ENCODE measurements at regions not wholly inside any gene's neighbourhood (a gene's known extent, or its start where the extent isn't known, plus 50 kb on each side); places are given as distances from the start of the nearest gene placed in this dataset.

- H3K4me3 ChIP-seq (ENCODE audit: control extremely low read depth in 1 of 5, extremely low read depth in 1 of 5, insufficient read depth in 1 of 5, low read depth in 2 of 5, low read length in 4 of 5), result no peak overlapping the region
- intact Hi-C loops (cut with micrococcal nuclease), result loop anchor here (10.0 kb wide), 1 partner anchor 186 kb away; no protein-coding TSS in a partner anchor
- TF ChIP-seq, protein P1, sequence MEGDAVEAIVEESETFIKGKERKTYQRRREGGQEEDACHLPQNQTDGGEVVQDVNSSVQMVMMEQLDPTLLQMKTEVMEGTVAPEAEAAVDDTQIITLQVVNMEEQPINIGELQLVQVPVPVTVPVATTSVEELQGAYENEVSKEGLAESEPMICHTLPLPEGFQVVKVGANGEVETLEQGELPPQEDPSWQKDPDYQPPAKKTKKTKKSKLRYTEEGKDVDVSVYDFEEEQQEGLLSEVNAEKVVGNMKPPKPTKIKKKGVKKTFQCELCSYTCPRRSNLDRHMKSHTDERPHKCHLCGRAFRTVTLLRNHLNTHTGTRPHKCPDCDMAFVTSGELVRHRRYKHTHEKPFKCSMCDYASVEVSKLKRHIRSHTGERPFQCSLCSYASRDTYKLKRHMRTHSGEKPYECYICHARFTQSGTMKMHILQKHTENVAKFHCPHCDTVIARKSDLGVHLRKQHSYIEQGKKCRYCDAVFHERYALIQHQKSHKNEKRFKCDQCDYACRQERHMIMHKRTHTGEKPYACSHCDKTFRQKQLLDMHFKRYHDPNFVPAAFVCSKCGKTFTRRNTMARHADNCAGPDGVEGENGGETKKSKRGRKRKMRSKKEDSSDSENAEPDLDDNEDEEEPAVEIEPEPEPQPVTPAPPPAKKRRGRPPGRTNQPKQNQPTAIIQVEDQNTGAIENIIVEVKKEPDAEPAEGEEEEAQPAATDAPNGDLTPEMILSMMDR (IDR thresholded peaks at IDR 0.05), result no peak
- no peak for TF ChIP-seq EZH2 (IDR thresholded peaks at IDR 0.05; ENCODE audit: borderline replicate concordance, insufficient read depth, low read depth, low read length, poor library complexity, severe bottlenecking)
- no peak overlapping the region for H3K4me3 Mint-ChIP-seq
- H2AFZ ChIP-seq (ENCODE audit: insufficient read depth, low read depth, low read length, poor library complexity, severe bottlenecking), result no peak overlapping the region
- 91% methylated on average over 9 of the region's 11 CpGs for WGBS (ENCODE audit: insufficient coverage)
- no peak for ATAC-seq (ENCODE audit: low read depth)
- no peaks in the 10 kb centered on the region for H3K9me3 Mint-ChIP-seq (ENCODE audit: insufficient read depth)
- H3K79me2 ChIP-seq (ENCODE audit: control insufficient read depth, insufficient read depth, low read length), result no peaks in the 10 kb centered on the region
- H3K27me3 Mint-ChIP-seq, result no peaks in the 10 kb centered on the region
- no peak overlapping the region for H3K27ac ChIP-seq (ENCODE audit: low read length in 2 of 2)
- no peaks in the 10 kb centered on the region for H4K20me1 ChIP-seq (ENCODE audit: control insufficient read depth, insufficient read depth, low read length, poor library complexity, severe bottlenecking)
- no peak for DNase-seq
- no peaks in the 10 kb centered on the region for H3K27me3 ChIP-seq (replicated peaks in 1 of 4; ENCODE audit: control extremely low read depth in 1 of 4, control insufficient read depth in 3 of 4, insufficient read depth in 4 of 4, low read length in 3 of 4)
- ChIA-PET POLR2A (no interaction called here), CTCF (interaction anchor here (1.5 to 9.5 kb wide), 5 partner anchors 12 to 602 kb away, joined by 3 to 286 read pairs (median 25); no protein-coding TSS in a partner anchor)
- no peaks in the 10 kb centered on the region for H3K36me3 ChIP-seq (replicated peaks in 1 of 2; ENCODE audit: control extremely low read depth in 1 of 2, control insufficient read depth in 1 of 2, extremely low read depth in 1 of 2, insufficient read depth in 2 of 2, low read length in 1 of 2)
- H3K9me3 ChIP-seq (ENCODE audit: control extremely low read depth in 1 of 3, control insufficient read depth in 2 of 3, insufficient read depth in 1 of 3, low read length in 2 of 3), result peaks cover 0 to 3% (median 0%) of the 10 kb centered on the region in 3 donors
- H3K27ac Mint-ChIP-seq, result no peak overlapping the region
- no peak overlapping the region for H3K9ac ChIP-seq (ENCODE audit: low read length)
- H3K4me1 ChIP-seq (ENCODE audit: control insufficient read depth in 2 of 2, insufficient read depth in 2 of 2, low read length in 2 of 2), result peaks cover 6 to 19% of the 10 kb centered on the region in 2 donors
- peaks cover 24% of the 10 kb centered on the region for H3K4me1 Mint-ChIP-seq
- no peak overlapping the region for H3K4me2 ChIP-seq (replicated peaks; ENCODE audit: low read depth, low read length, poor library complexity, severe bottlenecking)
Measured at GRCh38 chr13:30110301-30111070, 196.9 kb downstream of the KATNAL1 start.

GRCh38 chr13:30109471-30110135, 197.7 kb downstream of the KATNAL1 start:
- no CpG with 5 or more reads among the region's 8 CpGs for WGBS (ENCODE audit: insufficient coverage)
- H2AFZ ChIP-seq (ENCODE audit: insufficient read depth, low read depth, low read length, poor library complexity, severe bottlenecking), result no peak overlapping the region
- H3K4me2 ChIP-seq (replicated peaks; ENCODE audit: low read depth, low read length, poor library complexity, severe bottlenecking), result no peak overlapping the region
- ChIA-PET CTCF (interaction anchor here (1.4 to 9.5 kb wide), 5 partner anchors 13 to 601 kb away, joined by 3 to 286 read pairs (median 25); no protein-coding TSS in a partner anchor), POLR2A (no interaction called here)
- no peak overlapping the region for H3K4me3 ChIP-seq (ENCODE audit: control extremely low read depth in 1 of 5, extremely low read depth in 1 of 5, insufficient read depth in 1 of 5, low read depth in 2 of 5, low read length in 4 of 5)
- peaks cover 3 to 15% of the 10 kb centered on the region in 2 donors for H3K4me1 ChIP-seq (ENCODE audit: control insufficient read depth in 2 of 2, insufficient read depth in 2 of 2, low read length in 2 of 2)
- no peaks in the 10 kb centered on the region for H3K9me3 Mint-ChIP-seq (ENCODE audit: insufficient read depth)
- no peaks in the 10 kb centered on the region for H3K36me3 ChIP-seq (replicated peaks in 1 of 2; ENCODE audit: control extremely low read depth in 1 of 2, control insufficient read depth in 1 of 2, extremely low read depth in 1 of 2, insufficient read depth in 2 of 2, low read length in 1 of 2)
- H3K27me3 Mint-ChIP-seq, result no peaks in the 10 kb centered on the region
- H4K20me1 ChIP-seq (ENCODE audit: control insufficient read depth, insufficient read depth, low read length, poor library complexity, severe bottlenecking), result no peaks in the 10 kb centered on the region
- TF ChIP-seq, protein P1 (IDR thresholded peaks at IDR 0.05), result no peak
- TF ChIP-seq EZH2 (IDR thresholded peaks at IDR 0.05; ENCODE audit: borderline replicate concordance, insufficient read depth, low read depth, low read length, poor library complexity, severe bottlenecking), result no peak
- ATAC-seq (ENCODE audit: low read depth) (no peak), DNase-seq (no peak)
- H3K9me3 ChIP-seq (ENCODE audit: control extremely low read depth in 1 of 3, control insufficient read depth in 2 of 3, insufficient read depth in 1 of 3, low read length in 2 of 3), result peaks cover 0 to 3% (median 0%) of the 10 kb centered on the region in 3 donors
- H3K4me1 Mint-ChIP-seq, result peaks cover 20% of the 10 kb centered on the region
- intact Hi-C loops (cut with micrococcal nuclease), result loop anchor here (10.0 kb wide), 1 partner anchor 185 kb away; no protein-coding TSS in a partner anchor
- no peak overlapping the region for H3K9ac ChIP-seq (ENCODE audit: low read length)
- H3K4me3 Mint-ChIP-seq, result no peak overlapping the region
- H3K27ac ChIP-seq (ENCODE audit: low read length in 2 of 2), result no peak overlapping the region
- no peaks in the 10 kb centered on the region for H3K79me2 ChIP-seq (ENCODE audit: control insufficient read depth, insufficient read depth, low read length)
- no peaks in the 10 kb centered on the region for H3K27me3 ChIP-seq (replicated peaks in 1 of 4; ENCODE audit: control extremely low read depth in 1 of 4, control insufficient read depth in 3 of 4, insufficient read depth in 4 of 4, low read length in 3 of 4)
- H3K27ac Mint-ChIP-seq, result no peak overlapping the region

Measured in B cell (primary cell).